ENCODE measurements at regions not wholly inside any gene's neighbourhood (a gene's known extent, or its start where the extent isn't known, plus 50 kb on each side); places are given as distances from the start of the nearest gene placed in this dataset.

DNA sequence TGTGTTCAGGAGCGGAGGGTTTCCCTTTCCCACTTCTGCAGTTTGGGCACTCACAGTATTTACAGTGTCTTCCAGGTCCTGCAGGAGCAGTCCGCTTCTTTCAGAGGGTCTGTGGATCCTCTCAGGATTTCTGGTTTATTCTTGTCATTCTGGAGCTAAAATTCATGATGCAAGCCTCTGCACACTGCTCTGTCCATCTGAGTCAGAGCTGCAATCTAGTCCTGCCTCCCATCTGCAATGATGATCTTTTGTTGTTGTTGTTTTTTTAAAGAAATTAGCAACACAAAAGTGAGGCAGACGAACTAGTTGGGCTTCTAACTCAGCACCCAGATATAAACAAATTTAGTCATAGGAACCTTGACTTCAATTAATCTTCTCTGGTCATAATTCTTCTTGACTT is 86.5 kb downstream of the DLEU7 start:
- Histone ChIP-seq H3K27ac (ENCODE audit: low read depth, low read length, poor library complexity, severe bottlenecking) (no peak overlapping the region), H3K4me3 (ENCODE audit: low read depth, low read length, poor library complexity, severe bottlenecking) (no peak overlapping the region), H3K4me1 (ENCODE audit: insufficient read depth, low read length, poor library complexity, severe bottlenecking) (no peaks in the 10 kb centered on the region), H3K36me3 (ENCODE audit: insufficient read depth, low read length, poor library complexity, severe bottlenecking) (no peaks in the 10 kb centered on the region), H3K27me3 (replicated peaks; ENCODE audit: insufficient read depth, low read depth, low read length, poor library complexity) (no peaks in the 10 kb centered on the region), H3K9me3 (ENCODE audit: low read depth, low read length, poor library complexity, severe bottlenecking) (no peaks in the 10 kb centered on the region)
- POLR2A ChIA-PET (ENCODE audit: low non-redundant PET), result interaction anchor here (0.7 kb wide), 1 partner anchor 821 kb away, joined by 5 read pairs; the partner anchor contains the start of gene SPRYD7
- CTCF ChIA-PET, result no interaction called here
- intact Hi-C loops (cut with micrococcal nuclease; ENCODE audit: unreplicated experiment), result no loop called here
- no peak for TF ChIP-seq EZH2 (IDR thresholded peaks at IDR 0.05; ENCODE audit: borderline replicate concordance, low read depth, low read length, poor library complexity, severe bottlenecking)
- TF ChIP-seq, protein P1, sequence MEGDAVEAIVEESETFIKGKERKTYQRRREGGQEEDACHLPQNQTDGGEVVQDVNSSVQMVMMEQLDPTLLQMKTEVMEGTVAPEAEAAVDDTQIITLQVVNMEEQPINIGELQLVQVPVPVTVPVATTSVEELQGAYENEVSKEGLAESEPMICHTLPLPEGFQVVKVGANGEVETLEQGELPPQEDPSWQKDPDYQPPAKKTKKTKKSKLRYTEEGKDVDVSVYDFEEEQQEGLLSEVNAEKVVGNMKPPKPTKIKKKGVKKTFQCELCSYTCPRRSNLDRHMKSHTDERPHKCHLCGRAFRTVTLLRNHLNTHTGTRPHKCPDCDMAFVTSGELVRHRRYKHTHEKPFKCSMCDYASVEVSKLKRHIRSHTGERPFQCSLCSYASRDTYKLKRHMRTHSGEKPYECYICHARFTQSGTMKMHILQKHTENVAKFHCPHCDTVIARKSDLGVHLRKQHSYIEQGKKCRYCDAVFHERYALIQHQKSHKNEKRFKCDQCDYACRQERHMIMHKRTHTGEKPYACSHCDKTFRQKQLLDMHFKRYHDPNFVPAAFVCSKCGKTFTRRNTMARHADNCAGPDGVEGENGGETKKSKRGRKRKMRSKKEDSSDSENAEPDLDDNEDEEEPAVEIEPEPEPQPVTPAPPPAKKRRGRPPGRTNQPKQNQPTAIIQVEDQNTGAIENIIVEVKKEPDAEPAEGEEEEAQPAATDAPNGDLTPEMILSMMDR (conservative IDR thresholded peaks at IDR 0.05; ENCODE audit: low read depth, low read length), result no peak
- DNase-seq (ENCODE audit: low spot score), result no peak
- BruUV-seq (replicated peaks), result no TSS peak

DNA sequence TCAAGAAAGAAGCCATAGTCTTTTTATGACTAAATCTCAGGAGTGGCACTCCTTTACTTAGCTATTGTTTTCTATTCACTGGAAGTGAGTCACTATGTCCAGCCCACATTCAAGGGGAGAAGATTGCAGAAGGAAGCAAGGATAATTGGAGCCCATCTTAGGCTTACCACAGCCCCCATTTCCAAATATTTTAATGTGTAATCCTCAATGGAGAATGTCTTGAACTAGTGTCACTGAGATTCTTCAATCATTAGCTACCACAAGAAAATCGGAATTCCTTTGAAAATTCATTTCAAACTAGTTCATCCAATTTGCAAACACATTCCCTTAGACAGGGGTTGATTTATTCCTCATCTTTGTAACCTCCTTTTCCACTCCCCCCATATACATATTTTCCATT is 84.7 kb downstream of the DLEU7 start:
- no peaks in the 10 kb centered on the region for H3K36me3 ChIP-seq (ENCODE audit: insufficient read depth, low read length, poor library complexity, severe bottlenecking)
- H3K4me3 ChIP-seq (ENCODE audit: low read depth, low read length, poor library complexity, severe bottlenecking), result no peak overlapping the region
- TF ChIP-seq EZH2 (IDR thresholded peaks at IDR 0.05; ENCODE audit: borderline replicate concordance, low read depth, low read length, poor library complexity, severe bottlenecking), result no peak
- TF ChIP-seq, protein P1 (conservative IDR thresholded peaks at IDR 0.05; ENCODE audit: low read depth, low read length), result no peak
- no peaks in the 10 kb centered on the region for H3K4me1 ChIP-seq (ENCODE audit: insufficient read depth, low read length, poor library complexity, severe bottlenecking)
- DNase-seq (ENCODE audit: low spot score), result no peak
- no peak overlapping the region for H3K27ac ChIP-seq (ENCODE audit: low read depth, low read length, poor library complexity, severe bottlenecking)
- BruUV-seq (replicated peaks), result no TSS peak
- intact Hi-C loops (cut with micrococcal nuclease; ENCODE audit: unreplicated experiment), result no loop called here
- H3K9me3 ChIP-seq (ENCODE audit: low read depth, low read length, poor library complexity, severe bottlenecking), result no peaks in the 10 kb centered on the region
- POLR2A ChIA-PET (ENCODE audit: low non-redundant PET), result no interaction called here
- no peaks in the 10 kb centered on the region for H3K27me3 ChIP-seq (replicated peaks; ENCODE audit: insufficient read depth, low read depth, low read length, poor library complexity)
- CTCF ChIA-PET, result no interaction called here

DNA sequence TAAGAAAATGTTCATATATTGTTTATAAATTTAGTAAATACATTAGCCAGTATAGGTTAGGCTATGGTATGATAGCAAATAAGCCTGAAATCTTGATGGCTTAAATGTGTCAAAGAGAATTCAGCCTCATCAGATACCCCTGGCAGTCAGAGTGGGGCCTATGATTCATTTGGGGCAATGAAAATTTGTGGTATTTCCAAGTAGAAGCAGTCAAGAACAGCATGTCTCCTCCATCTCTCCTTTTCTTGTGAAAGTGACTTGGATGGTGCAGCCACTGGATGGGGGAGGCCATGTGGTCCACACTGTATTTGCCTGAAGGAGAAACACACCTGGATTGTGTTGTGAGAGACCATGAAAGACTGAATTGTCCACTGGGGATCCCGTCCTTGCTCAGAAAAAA is 82.7 kb downstream of the DLEU7 start:
- Histone ChIP-seq H3K4me1 (ENCODE audit: insufficient read depth, low read length, poor library complexity, severe bottlenecking) (no peaks in the 10 kb centered on the region), H3K36me3 (ENCODE audit: insufficient read depth, low read length, poor library complexity, severe bottlenecking) (no peaks in the 10 kb centered on the region), H3K9me3 (ENCODE audit: low read depth, low read length, poor library complexity, severe bottlenecking) (no peaks in the 10 kb centered on the region), H3K27ac (ENCODE audit: low read depth, low read length, poor library complexity, severe bottlenecking) (no peak overlapping the region), H3K4me3 (ENCODE audit: low read depth, low read length, poor library complexity, severe bottlenecking) (no peak overlapping the region), H3K27me3 (replicated peaks; ENCODE audit: insufficient read depth, low read depth, low read length, poor library complexity) (no peaks in the 10 kb centered on the region)
- no TSS peak for BruUV-seq (replicated peaks)
- intact Hi-C loops (cut with micrococcal nuclease; ENCODE audit: unreplicated experiment), result no loop called here
- CTCF ChIA-PET, result no interaction called here
- POLR2A ChIA-PET (ENCODE audit: low non-redundant PET), result no interaction called here
- TF ChIP-seq EZH2 (IDR thresholded peaks at IDR 0.05; ENCODE audit: borderline replicate concordance, low read depth, low read length, poor library complexity, severe bottlenecking), result no peak
- TF ChIP-seq, protein P1 (conservative IDR thresholded peaks at IDR 0.05; ENCODE audit: low read depth, low read length), result no peak
- DNase-seq (ENCODE audit: low spot score), result no peak
